Smooth muscle cell (in vitro differentiated cells): ENCODE measurements at regions not wholly inside any gene's neighbourhood (a gene's known extent, or its start where the extent isn't known, plus 50 kb on each side); places are given as distances from the start of the nearest gene placed in this dataset.
"Not testable (repeated sequence)": the region's sequence is repeated elsewhere in the genome, so short reads cannot be mapped to it uniquely, and the experiment has no call there.

Source experiments
- DNase-seq: peaks from one replicate; lab custom pipeline; 2025; ENCODE audit not compliant: unreplicated experiment; lab: John Stamatoyannopoulos, UW
- H2AFZ ChIP-seq: fragments of 200-600 bp; sonication (generic); 2 replicates; pipeline ENCODE4 v1.6.0; 2016; ENCODE audit warnings: antibody characterized with exemption, low read depth, mild to moderate bottlenecking
- H3F3A ChIP-seq: fragments of 200-600 bp; sonication (generic); 2 replicates; pipeline ENCODE4 v1.6.0; 2017; ENCODE audit warnings: antibody characterized with exemption, low read depth
- H3K27ac ChIP-seq: fragments of 200-600 bp; sonication (generic); 2 replicates; pipeline ENCODE4 v1.5.1; 2016; ENCODE audit warnings: low read depth, mild to moderate bottlenecking
- H3K27me3 ChIP-seq: fragments of 200-600 bp; sonication (generic); 2 replicates; pipeline ENCODE4 v1.6.1; 2016; ENCODE audit warnings: low read depth, mild to moderate bottlenecking
- H3K36me3 ChIP-seq: fragments of 200-600 bp; sonication (generic); 2 replicates; pipeline ENCODE4 v1.5.1; 2016; ENCODE audit warnings: low read depth
- H3K4me1 ChIP-seq: fragments of 200-600 bp; sonication (generic); 2 replicates; pipeline ENCODE4 v1.5.1; 2016; ENCODE audit warnings: low read depth
- H3K4me2 ChIP-seq: fragments of 200-600 bp; sonication (generic); 2 replicates; pipeline ENCODE4 v1.6.0; 2016; ENCODE audit warnings: mild to moderate bottlenecking
- H3K4me3 ChIP-seq: fragments of 200-600 bp; sonication (generic); 2 replicates; pipeline ENCODE4 v1.5.1; 2016; ENCODE audit warnings: mild to moderate bottlenecking
- H3K79me2 ChIP-seq: fragments of 200-600 bp; sonication (generic); 2 replicates; pipeline ENCODE4 v1.6.0; 2016; ENCODE audit warnings: low read depth, mild to moderate bottlenecking
- H3K9ac ChIP-seq: fragments of 200-600 bp; sonication (generic); 2 replicates; pipeline ENCODE4 v1.6.0; 2016; ENCODE audit warnings: low read depth
- H3K9me3 ChIP-seq: fragments of 200-600 bp; sonication (generic); replicated peaks from 2 replicates; pipeline ENCODE4 v1.5.1; 2016; ENCODE audit warnings: low read depth
- H4K20me1 ChIP-seq: fragments of 200-600 bp; sonication (generic); 2 replicates; pipeline ENCODE4 v1.6.0; 2016; ENCODE audit warnings: low read depth
- WGBS: methylation state at CpG from one replicate; pipeline ENCODE4 v1.1.7; 2016; ENCODE audit warnings: low lambda C conversion rate; 5-methylcytosine and 5-hydroxymethylcytosine counted together
- TF ChIP-seq, protein P1 (sequence below): fragments of 200-600 bp; sonication (generic); IDR thresholded peaks from 2 replicates; pipeline ENCODE4 v1.5.1; 2017; ENCODE audit warnings: borderline replicate concordance, mild to moderate bottlenecking, antibody characterized with exemption; ENCODE audit not compliant: insufficient read depth, poor library complexity, severe bottlenecking

DNA sequence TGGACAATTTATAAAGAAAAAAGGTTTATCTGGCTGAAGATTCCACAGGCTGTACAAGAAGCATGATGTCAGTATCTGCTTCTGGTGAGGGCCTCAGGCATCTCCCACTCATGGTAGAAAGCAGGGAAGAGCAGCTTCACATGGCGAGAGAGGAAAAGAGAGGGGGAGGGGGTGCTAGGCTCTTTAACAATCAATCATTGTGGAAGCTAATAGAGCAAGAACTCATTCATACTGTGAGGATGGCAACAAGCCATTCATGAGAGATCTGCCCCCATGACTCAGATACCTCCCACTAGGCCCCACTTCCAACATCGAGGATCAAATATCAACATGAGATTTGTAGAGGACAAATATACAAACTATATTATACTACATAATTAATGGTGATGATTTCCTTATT lies 361.9 kb upstream of the FAR2 start:
- no peak overlapping the region for H3K27ac ChIP-seq
- 79% methylated on average over 2 of the region's 2 CpGs for WGBS
- H3K9ac ChIP-seq: no peak overlapping the region
- no peaks in the 10 kb centered on the region for H3K79me2 ChIP-seq
- H3K4me3 ChIP-seq: no peak overlapping the region
- H2AFZ ChIP-seq: no peak overlapping the region
- TF ChIP-seq, protein P1, sequence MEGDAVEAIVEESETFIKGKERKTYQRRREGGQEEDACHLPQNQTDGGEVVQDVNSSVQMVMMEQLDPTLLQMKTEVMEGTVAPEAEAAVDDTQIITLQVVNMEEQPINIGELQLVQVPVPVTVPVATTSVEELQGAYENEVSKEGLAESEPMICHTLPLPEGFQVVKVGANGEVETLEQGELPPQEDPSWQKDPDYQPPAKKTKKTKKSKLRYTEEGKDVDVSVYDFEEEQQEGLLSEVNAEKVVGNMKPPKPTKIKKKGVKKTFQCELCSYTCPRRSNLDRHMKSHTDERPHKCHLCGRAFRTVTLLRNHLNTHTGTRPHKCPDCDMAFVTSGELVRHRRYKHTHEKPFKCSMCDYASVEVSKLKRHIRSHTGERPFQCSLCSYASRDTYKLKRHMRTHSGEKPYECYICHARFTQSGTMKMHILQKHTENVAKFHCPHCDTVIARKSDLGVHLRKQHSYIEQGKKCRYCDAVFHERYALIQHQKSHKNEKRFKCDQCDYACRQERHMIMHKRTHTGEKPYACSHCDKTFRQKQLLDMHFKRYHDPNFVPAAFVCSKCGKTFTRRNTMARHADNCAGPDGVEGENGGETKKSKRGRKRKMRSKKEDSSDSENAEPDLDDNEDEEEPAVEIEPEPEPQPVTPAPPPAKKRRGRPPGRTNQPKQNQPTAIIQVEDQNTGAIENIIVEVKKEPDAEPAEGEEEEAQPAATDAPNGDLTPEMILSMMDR: no peak
- H3K4me2 ChIP-seq: no peak overlapping the region
- H3F3A ChIP-seq: no peaks in the 10 kb centered on the region
- H4K20me1 ChIP-seq: no peaks in the 10 kb centered on the region
- DNase-seq: no peak
- H3K36me3 ChIP-seq: no peaks in the 10 kb centered on the region
- H3K9me3 ChIP-seq: no peaks in the 10 kb centered on the region
- H3K4me1 ChIP-seq: no peaks in the 10 kb centered on the region
- H3K27me3 ChIP-seq: no peaks in the 10 kb centered on the region

DNA sequence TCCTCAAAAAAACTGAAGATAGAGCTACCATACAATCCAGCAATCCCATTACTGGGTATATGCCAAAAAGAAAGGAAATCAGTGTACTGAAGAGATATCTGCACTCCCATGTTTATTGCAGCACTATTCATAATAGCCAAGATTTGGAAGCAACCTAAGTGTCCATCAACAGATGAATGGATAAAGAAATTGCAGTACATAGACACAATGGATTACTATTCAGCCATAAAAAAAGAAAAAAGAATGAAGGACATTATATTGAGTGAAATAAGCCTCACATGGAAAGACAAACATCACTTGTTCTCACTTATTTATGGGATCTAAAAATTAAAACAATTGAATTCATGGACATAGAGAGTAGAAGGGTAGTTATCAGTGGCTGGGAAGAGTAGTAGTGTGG lies 360.8 kb upstream of the FAR2 start:
- not testable (repeated sequence) for H3K4me2 ChIP-seq, H3K9ac ChIP-seq, H2AFZ ChIP-seq, DNase-seq, H4K20me1 ChIP-seq, H3K27ac ChIP-seq, H3F3A ChIP-seq, H3K4me3 ChIP-seq, H3K36me3 ChIP-seq, H3K27me3 ChIP-seq, H3K4me1 ChIP-seq, H3K79me2 ChIP-seq, H3K9me3 ChIP-seq

DNA sequence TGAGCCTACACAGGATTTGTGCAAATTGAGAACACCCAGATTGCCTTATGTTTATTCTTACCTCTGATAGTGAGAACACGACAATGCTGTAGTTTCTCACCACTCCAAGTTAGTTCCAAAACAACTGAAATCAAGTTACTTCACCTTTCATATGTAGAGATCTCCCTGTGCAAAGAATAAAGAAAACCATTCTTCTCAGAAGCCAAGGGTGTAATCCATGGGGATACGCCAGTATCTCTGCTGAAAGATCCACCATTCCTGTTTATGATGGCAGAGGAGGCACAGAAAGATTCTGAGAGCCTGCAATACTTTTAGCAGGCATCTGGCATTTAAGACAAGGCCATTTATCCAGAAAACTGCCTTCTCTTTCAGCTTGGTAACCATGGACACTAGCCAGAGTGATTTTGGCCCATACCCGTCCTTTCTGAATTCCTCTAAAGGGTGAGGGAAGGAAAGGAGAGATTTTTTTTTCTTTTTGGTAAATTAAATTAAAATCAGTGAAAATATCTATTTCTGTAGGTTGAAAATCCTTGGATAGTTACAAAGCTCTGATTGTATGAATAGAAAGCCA lies 355.4 kb upstream of the FAR2 start:
- peaks cover 3% of the 10 kb centered on the region for H3F3A ChIP-seq
- H3K36me3 ChIP-seq: no peaks in the 10 kb centered on the region
- H3K27me3 ChIP-seq: no peaks in the 10 kb centered on the region
- H3K4me1 ChIP-seq: no peaks in the 10 kb centered on the region
- H4K20me1 ChIP-seq: no peaks in the 10 kb centered on the region
- H3K9ac ChIP-seq: no peak overlapping the region
- no peak for DNase-seq
- H3K9me3 ChIP-seq: no peaks in the 10 kb centered on the region
- TF ChIP-seq, protein P1: no peak
- H3K4me2 ChIP-seq: peak overlapping the region; percentile 38
- no peaks in the 10 kb centered on the region for H3K79me2 ChIP-seq
- peak overlapping the region; percentile 46 for H2AFZ ChIP-seq
- H3K4me3 ChIP-seq: no peak overlapping the region
- no peak overlapping the region for H3K27ac ChIP-seq
- WGBS: 40% methylated on average over 3 of the region's 3 CpGs

DNA sequence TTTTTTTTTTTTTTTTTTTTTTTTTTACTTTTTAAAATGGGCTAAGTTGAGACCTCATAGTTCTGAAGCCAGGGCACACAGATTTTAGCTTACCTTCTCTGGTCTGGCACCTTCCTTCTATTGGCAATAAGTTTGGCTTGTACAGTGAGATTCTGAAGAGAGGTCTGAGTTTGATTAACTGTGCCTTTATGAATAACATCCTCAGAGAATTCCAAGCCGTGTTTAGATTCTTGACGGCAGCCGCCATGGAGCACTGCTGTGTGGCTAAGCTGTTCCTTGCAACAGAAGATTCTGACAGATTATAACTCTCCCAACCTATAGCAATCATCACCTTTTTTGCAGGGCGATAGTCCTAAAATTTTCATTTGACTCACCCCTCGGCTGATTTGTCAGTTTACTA lies 354.9 kb upstream of the FAR2 start:
- Histone ChIP-seq H4K20me1 (no peaks in the 10 kb centered on the region), H3K4me2 (no peak overlapping the region), H3K9me3 (no peaks in the 10 kb centered on the region), H2AFZ (peak overlapping the region; percentile 45), H3K79me2 (no peaks in the 10 kb centered on the region), H3F3A (peaks cover 3% of the 10 kb centered on the region), H3K4me1 (no peaks in the 10 kb centered on the region), H3K27me3 (no peaks in the 10 kb centered on the region), H3K27ac (no peak overlapping the region), H3K36me3 (no peaks in the 10 kb centered on the region), H3K9ac (no peak overlapping the region), H3K4me3 (no peak overlapping the region)
- DNase-seq: no peak
- 39% methylated on average over 5 of the region's 5 CpGs for WGBS
- TF ChIP-seq, protein P1: no peak
